ENCODE measurements at regions not wholly inside any gene's neighbourhood (a gene's known extent, or its start where the extent isn't known, plus 50 kb on each side); places are given as distances from the start of the nearest gene placed in this dataset.

DNA sequence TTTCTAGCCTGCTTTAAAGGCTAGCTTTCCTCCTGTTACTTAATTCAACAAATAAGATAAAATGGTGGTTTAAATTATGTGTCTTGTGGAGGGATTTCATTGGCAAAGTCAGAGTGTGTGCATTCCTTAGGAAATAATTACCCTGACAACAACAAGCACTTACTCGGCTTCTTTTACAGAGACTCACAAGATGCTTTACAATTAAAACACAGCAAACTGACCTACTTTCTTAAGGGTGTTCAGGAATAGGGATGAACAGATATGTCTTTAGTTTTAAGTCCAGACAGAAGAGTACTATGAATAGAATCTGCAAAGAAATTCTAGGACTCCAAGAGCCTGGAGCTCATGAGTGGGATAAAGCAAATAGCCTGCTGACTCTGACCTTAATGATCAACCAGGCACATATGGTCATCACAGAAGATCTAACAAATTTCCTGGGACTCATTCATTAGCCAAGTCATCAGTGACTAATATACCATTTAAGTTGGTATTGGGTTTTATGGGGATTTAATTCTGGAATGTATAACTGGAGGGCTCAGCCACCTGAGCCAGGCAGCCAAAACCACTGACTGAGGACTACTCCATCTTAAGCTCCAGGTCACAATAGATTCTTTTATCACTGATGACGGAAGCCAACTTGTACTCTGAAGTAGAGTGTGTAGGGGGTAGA lies 161.8 kb upstream of the RIMS1 start:
- no peak for TF ChIP-seq POLR2A (IDR thresholded peaks at IDR 0.05; ENCODE audit: borderline replicate concordance, extremely low read depth, insufficient read depth, insufficient read length)
- TF ChIP-seq, protein P1, sequence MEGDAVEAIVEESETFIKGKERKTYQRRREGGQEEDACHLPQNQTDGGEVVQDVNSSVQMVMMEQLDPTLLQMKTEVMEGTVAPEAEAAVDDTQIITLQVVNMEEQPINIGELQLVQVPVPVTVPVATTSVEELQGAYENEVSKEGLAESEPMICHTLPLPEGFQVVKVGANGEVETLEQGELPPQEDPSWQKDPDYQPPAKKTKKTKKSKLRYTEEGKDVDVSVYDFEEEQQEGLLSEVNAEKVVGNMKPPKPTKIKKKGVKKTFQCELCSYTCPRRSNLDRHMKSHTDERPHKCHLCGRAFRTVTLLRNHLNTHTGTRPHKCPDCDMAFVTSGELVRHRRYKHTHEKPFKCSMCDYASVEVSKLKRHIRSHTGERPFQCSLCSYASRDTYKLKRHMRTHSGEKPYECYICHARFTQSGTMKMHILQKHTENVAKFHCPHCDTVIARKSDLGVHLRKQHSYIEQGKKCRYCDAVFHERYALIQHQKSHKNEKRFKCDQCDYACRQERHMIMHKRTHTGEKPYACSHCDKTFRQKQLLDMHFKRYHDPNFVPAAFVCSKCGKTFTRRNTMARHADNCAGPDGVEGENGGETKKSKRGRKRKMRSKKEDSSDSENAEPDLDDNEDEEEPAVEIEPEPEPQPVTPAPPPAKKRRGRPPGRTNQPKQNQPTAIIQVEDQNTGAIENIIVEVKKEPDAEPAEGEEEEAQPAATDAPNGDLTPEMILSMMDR (IDR thresholded peaks at IDR 0.05 in 2 of 3, conservative IDR thresholded peaks at IDR 0.05 in 1 of 3; ENCODE audit: borderline replicate concordance in 1 of 3, insufficient read depth in 1 of 3, low read depth in 2 of 3, low read length in 2 of 3), result no peak
- no peak for TF ChIP-seq EZH2 (IDR thresholded peaks at IDR 0.05)
- no peak for TF ChIP-seq FOSL1 (IDR thresholded peaks at IDR 0.05; ENCODE audit: low read depth)
- no peak for TF ChIP-seq ZFX (IDR thresholded peaks at IDR 0.05)
- no peak for TF ChIP-seq SRF (IDR thresholded peaks at IDR 0.05; ENCODE audit: low read depth)
- TF ChIP-seq YY1 (IDR thresholded peaks at IDR 0.05; ENCODE audit: extremely low read depth, insufficient replicate concordance, low read depth, low read length), result no peak
- TF ChIP-seq TCF7L2 (IDR thresholded peaks at IDR 0.05; ENCODE audit: borderline replicate concordance, extremely low read depth, insufficient read depth, insufficient read length), result no peak
- TF ChIP-seq, protein P2, sequence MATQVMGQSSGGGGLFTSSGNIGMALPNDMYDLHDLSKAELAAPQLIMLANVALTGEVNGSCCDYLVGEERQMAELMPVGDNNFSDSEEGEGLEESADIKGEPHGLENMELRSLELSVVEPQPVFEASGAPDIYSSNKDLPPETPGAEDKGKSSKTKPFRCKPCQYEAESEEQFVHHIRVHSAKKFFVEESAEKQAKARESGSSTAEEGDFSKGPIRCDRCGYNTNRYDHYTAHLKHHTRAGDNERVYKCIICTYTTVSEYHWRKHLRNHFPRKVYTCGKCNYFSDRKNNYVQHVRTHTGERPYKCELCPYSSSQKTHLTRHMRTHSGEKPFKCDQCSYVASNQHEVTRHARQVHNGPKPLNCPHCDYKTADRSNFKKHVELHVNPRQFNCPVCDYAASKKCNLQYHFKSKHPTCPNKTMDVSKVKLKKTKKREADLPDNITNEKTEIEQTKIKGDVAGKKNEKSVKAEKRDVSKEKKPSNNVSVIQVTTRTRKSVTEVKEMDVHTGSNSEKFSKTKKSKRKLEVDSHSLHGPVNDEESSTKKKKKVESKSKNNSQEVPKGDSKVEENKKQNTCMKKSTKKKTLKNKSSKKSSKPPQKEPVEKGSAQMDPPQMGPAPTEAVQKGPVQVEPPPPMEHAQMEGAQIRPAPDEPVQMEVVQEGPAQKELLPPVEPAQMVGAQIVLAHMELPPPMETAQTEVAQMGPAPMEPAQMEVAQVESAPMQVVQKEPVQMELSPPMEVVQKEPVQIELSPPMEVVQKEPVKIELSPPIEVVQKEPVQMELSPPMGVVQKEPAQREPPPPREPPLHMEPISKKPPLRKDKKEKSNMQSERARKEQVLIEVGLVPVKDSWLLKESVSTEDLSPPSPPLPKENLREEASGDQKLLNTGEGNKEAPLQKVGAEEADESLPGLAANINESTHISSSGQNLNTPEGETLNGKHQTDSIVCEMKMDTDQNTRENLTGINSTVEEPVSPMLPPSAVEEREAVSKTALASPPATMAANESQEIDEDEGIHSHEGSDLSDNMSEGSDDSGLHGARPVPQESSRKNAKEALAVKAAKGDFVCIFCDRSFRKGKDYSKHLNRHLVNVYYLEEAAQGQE (IDR thresholded peaks at IDR 0.05; ENCODE audit: low read depth), result no peak
- TF ChIP-seq RAD21 (IDR thresholded peaks at IDR 0.05; ENCODE audit: low read depth), result no peak
- no peak for TF ChIP-seq SIN3A (IDR thresholded peaks at IDR 0.05; ENCODE audit: low read depth)
- TF ChIP-seq CBX3 (IDR thresholded peaks at IDR 0.05; ENCODE audit: low read depth), result no peak

All from HCT116 (cell line).